Smooth muscle cell (in vitro differentiated cells): ENCODE measurements at regions not wholly inside any gene's neighbourhood (a gene's known extent, or its start where the extent isn't known, plus 50 kb on each side); places are given as distances from the start of the nearest gene placed in this dataset.

Experiments used
- DNase-seq: peaks from one replicate; lab custom pipeline; 2025; ENCODE audit not compliant: unreplicated experiment; lab: John Stamatoyannopoulos, UW
- H2AFZ ChIP-seq: fragments of 200-600 bp; sonication (generic); 2 replicates; pipeline ENCODE4 v1.6.0; 2016; ENCODE audit warnings: antibody characterized with exemption, low read depth, mild to moderate bottlenecking
- H3F3A ChIP-seq: fragments of 200-600 bp; sonication (generic); 2 replicates; pipeline ENCODE4 v1.6.0; 2017; ENCODE audit warnings: antibody characterized with exemption, low read depth
- H3K27ac ChIP-seq: fragments of 200-600 bp; sonication (generic); 2 replicates; pipeline ENCODE4 v1.5.1; 2016; ENCODE audit warnings: low read depth, mild to moderate bottlenecking
- H3K27me3 ChIP-seq: fragments of 200-600 bp; sonication (generic); 2 replicates; pipeline ENCODE4 v1.6.1; 2016; ENCODE audit warnings: low read depth, mild to moderate bottlenecking
- H3K36me3 ChIP-seq: fragments of 200-600 bp; sonication (generic); 2 replicates; pipeline ENCODE4 v1.5.1; 2016; ENCODE audit warnings: low read depth
- H3K4me1 ChIP-seq: fragments of 200-600 bp; sonication (generic); 2 replicates; pipeline ENCODE4 v1.5.1; 2016; ENCODE audit warnings: low read depth
- H3K4me2 ChIP-seq: fragments of 200-600 bp; sonication (generic); 2 replicates; pipeline ENCODE4 v1.6.0; 2016; ENCODE audit warnings: mild to moderate bottlenecking
- H3K4me3 ChIP-seq: fragments of 200-600 bp; sonication (generic); 2 replicates; pipeline ENCODE4 v1.5.1; 2016; ENCODE audit warnings: mild to moderate bottlenecking
- H3K79me2 ChIP-seq: fragments of 200-600 bp; sonication (generic); 2 replicates; pipeline ENCODE4 v1.6.0; 2016; ENCODE audit warnings: low read depth, mild to moderate bottlenecking
- H3K9ac ChIP-seq: fragments of 200-600 bp; sonication (generic); 2 replicates; pipeline ENCODE4 v1.6.0; 2016; ENCODE audit warnings: low read depth
- H3K9me3 ChIP-seq: fragments of 200-600 bp; sonication (generic); replicated peaks from 2 replicates; pipeline ENCODE4 v1.5.1; 2016; ENCODE audit warnings: low read depth
- H4K20me1 ChIP-seq: fragments of 200-600 bp; sonication (generic); 2 replicates; pipeline ENCODE4 v1.6.0; 2016; ENCODE audit warnings: low read depth
- CTCF ChIP-seq: fragments of 200-600 bp; sonication (generic); IDR thresholded peaks from 2 replicates; pipeline ENCODE4 v1.5.1; 2017; ENCODE audit warnings: borderline replicate concordance, mild to moderate bottlenecking, antibody characterized with exemption; ENCODE audit not compliant: insufficient read depth, poor library complexity, severe bottlenecking
- WGBS: methylation state at CpG from one replicate; pipeline ENCODE4 v1.1.7; 2016; ENCODE audit warnings: low lambda C conversion rate; 5-methylcytosine and 5-hydroxymethylcytosine counted together

DNA sequence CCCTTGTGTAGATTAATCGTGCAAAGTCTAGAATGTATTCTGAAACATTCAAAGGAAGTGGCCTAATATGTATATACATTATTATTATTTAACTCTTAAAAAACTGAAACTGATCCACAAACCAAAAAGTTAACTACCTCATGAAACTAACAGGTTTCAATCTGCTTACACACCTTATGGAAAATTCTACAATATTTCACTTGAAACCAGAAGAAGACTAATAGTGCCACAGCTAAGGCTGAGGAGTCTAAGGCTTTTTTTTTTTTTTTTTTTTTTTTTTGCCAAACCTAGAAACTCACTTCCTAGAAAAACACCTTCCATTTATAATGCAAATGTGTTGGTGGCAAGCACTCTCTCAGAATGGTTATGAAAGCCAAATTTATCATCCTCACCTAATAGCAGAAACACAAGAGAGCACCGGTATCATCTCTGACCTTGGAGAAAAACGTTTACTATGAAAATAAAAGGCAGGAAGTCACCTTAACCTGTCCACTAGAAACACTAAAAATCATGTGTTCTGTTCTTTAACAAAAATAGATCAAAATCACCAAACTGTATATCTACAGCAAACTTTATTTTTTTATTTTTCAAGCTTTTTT lies 586.1 kb downstream of the FRK start:
- WGBS = 83% methylated on average over 3 of the region's 3 CpGs

GRCh38 chr6:115468272-115469005 lies 592.3 kb downstream of the FRK start:
- Histone ChIP-seq H3K27me3 (no peaks in the 10 kb centered on the region), H3K4me1 (no peaks in the 10 kb centered on the region), H3F3A (no peaks in the 10 kb centered on the region), H3K27ac (no peak overlapping the region), H4K20me1 (no peaks in the 10 kb centered on the region), H3K9ac (no peak overlapping the region), H3K4me2 (no peak overlapping the region), H3K4me3 (no peak overlapping the region), H3K36me3 (no peaks in the 10 kb centered on the region), H3K79me2 (no peaks in the 10 kb centered on the region), H2AFZ (no peak overlapping the region), H3K9me3 (no peaks in the 10 kb centered on the region)
- no peak for DNase-seq
- WGBS = 92% methylated on average over 6 of the region's 6 CpGs
- no peak for TF ChIP-seq CTCF

More for the DNA sequence above, 586.1 kb downstream of the FRK start:
- TF ChIP-seq CTCF = no peak
- H2AFZ ChIP-seq = no peak overlapping the region
- no peaks in the 10 kb centered on the region for H4K20me1 ChIP-seq
- H3K79me2 ChIP-seq = no peaks in the 10 kb centered on the region
- H3K27me3 ChIP-seq = no peaks in the 10 kb centered on the region
- no peaks in the 10 kb centered on the region for H3K36me3 ChIP-seq
- no peaks in the 10 kb centered on the region for H3F3A ChIP-seq
- no peak overlapping the region for H3K4me2 ChIP-seq
- DNase-seq = no peak
- H3K9me3 ChIP-seq = no peaks in the 10 kb centered on the region
- H3K4me3 ChIP-seq = no peak overlapping the region
- H3K4me1 ChIP-seq = no peaks in the 10 kb centered on the region
- H3K9ac ChIP-seq = no peak overlapping the region
- no peak overlapping the region for H3K27ac ChIP-seq

DNA sequence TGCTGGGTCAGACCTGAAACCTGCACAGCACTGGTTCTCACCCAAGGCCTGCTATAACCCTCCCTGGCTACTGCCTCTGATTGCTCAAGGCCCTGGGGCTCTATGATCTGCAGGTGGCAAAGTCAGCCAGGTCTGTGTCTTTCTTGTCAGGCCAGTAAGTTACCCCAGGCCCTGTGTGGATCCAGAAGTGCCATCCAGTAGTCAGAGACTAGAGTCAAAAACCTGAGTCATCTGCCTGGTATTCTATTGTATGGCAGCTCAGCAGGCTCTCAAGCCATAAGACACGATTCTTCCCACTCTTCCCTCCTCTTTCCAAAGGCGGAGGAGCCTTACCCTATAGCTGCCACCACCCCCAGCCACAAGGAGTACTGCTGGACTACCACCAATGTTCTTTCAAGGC lies 593.0 kb downstream of the FRK start:
- H2AFZ ChIP-seq = no peak overlapping the region
- H3K9ac ChIP-seq = no peak overlapping the region
- no peak overlapping the region for H3K4me2 ChIP-seq
- no peaks in the 10 kb centered on the region for H4K20me1 ChIP-seq
- H3K27me3 ChIP-seq = no peaks in the 10 kb centered on the region
- WGBS = 81% methylated on average over 2 of the region's 2 CpGs
- DNase-seq = no peak
- H3K79me2 ChIP-seq = no peaks in the 10 kb centered on the region
- H3K36me3 ChIP-seq = no peaks in the 10 kb centered on the region
- no peak overlapping the region for H3K27ac ChIP-seq
- no peaks in the 10 kb centered on the region for H3K9me3 ChIP-seq
- no peaks in the 10 kb centered on the region for H3K4me1 ChIP-seq
- no peaks in the 10 kb centered on the region for H3F3A ChIP-seq
- no peak for TF ChIP-seq CTCF
- no peak overlapping the region for H3K4me3 ChIP-seq

DNA sequence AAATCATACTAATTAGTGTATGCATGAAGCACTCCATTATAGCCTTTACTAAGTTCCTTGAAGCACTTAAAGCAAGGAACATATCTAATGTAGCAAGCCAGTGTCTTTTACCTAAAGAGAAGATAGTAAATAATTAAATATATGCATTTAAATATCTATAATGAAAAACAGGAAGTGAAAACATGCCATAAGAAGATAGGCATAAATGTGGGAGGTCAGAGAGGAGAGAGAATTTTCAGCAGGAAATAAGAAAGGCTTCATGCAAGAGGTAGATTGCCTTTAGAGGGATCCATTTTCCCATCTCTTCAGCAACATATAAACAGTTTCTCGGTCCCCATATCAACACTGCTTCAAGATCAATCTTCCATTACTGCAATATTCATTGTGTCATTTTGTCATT lies 599.8 kb downstream of the FRK start:
- Histone ChIP-seq H3K4me2 (no peak overlapping the region), H2AFZ (no peak overlapping the region), H3K79me2 (no peaks in the 10 kb centered on the region), H3K36me3 (no peaks in the 10 kb centered on the region), H4K20me1 (no peaks in the 10 kb centered on the region), H3K4me1 (no peaks in the 10 kb centered on the region), H3K9ac (no peak overlapping the region), H3K27ac (no peak overlapping the region), H3K27me3 (no peaks in the 10 kb centered on the region), H3K4me3 (no peak overlapping the region), H3F3A (no peaks in the 10 kb centered on the region), H3K9me3 (no peaks in the 10 kb centered on the region)
- no peak for TF ChIP-seq CTCF
- no peak for DNase-seq
- 96% methylated on average over 1 of the region's 1 CpG for WGBS
